ENCODE measurements at regions not wholly inside any gene's neighbourhood (a gene's known extent, or its start where the extent isn't known, plus 50 kb on each side); places are given as distances from the start of the nearest gene placed in this dataset.
A peak's percentile ranks its signal among the peaks of the same experiment; 100 is the strongest.

DNA sequence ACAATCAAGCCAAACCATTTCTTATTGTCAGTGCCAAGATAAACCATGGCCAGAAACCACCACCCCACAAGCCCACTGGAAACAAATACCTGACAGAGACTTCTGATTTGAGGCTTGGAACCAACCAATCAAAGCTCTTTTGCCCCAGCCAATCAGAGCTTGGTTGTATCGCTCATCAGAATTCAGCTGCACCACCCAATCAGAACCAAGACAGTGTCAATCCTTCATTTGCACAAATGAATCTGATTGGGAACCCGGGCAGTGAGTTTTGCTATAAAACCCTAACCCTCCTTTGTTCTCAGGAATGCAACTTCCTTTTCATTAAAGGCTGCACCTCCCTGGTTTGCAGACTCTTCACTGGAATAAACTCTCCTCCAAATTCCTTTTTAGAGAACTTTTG, 87.4 kb downstream of the ELAPOR2 start:
- no peak for DNase-seq (ENCODE audit: low spot score)

DNA sequence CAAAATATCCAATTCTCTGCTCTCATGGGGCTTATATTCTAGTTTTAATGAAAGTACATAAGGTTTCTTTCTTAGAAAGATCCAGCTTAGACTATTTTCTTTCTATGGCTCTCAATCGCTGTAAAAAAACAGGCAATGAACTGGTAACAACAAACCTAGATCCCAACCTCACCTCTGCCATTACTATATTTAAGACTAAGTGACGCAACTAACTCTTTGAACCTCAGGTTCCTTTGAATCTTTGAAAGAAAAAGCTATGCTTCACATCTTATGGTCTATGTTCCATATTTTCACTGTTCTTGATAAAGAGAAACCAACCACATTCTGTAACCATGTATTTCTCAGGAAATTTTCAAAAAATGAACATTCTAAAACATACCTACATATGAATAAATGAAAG, 88.5 kb downstream of the ELAPOR2 start:
- DNase-seq (ENCODE audit: low spot score): no peak

- DNase-seq (ENCODE audit: low spot score): no peak
Observed at GRCh38 chr7:86970547-86970946, 88.9 kb downstream of the ELAPOR2 start.

DNA sequence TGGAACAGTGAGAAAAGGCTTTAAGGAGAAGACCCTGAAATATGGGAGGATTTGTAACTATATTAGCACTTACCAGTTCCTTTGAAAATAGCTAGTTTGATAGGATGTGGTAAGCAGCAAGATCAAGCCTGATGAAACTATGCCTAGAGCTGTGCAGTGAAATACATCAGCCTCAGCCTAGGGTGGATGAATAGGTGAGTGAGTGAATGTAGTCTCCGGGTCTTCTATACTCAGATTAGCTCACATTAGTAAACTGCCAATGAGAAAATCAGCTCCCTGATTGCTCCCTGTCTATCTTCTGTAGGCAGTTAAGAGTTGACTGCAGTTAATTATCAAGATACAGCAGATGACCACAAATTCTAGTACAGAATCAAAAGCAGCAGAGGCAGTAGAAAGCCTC, 89.6 kb downstream of the ELAPOR2 start:
- no peak for DNase-seq (ENCODE audit: low spot score)

GRCh38 chr7:86968618-86969017, 90.8 kb downstream of the ELAPOR2 start:
- no peak for DNase-seq (ENCODE audit: low spot score)

- DNase-seq (ENCODE audit: low spot score): no peak
Observed at GRCh38 chr7:86966916-86967315, 92.5 kb downstream of the ELAPOR2 start.

DNA sequence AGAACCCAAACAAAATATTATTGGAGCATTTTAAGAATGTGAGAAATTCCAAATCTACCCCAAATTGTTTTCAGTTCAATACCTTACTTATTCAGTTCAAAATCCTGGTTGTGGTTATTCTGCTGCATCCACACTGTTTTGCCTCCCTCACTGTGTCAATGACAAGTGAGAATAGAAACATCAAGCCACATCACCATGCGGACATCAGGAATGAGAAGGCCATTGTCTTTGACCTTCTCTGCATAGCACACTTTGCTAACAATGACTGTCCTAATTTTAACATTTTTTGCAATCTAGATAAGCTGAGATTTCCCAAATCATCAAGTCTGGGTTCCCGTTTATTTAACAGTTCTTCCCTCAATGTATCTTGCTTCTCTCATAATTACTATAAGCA, 93.7 kb downstream of the ELAPOR2 start:
- no peak for DNase-seq (ENCODE audit: low spot score)

DNA sequence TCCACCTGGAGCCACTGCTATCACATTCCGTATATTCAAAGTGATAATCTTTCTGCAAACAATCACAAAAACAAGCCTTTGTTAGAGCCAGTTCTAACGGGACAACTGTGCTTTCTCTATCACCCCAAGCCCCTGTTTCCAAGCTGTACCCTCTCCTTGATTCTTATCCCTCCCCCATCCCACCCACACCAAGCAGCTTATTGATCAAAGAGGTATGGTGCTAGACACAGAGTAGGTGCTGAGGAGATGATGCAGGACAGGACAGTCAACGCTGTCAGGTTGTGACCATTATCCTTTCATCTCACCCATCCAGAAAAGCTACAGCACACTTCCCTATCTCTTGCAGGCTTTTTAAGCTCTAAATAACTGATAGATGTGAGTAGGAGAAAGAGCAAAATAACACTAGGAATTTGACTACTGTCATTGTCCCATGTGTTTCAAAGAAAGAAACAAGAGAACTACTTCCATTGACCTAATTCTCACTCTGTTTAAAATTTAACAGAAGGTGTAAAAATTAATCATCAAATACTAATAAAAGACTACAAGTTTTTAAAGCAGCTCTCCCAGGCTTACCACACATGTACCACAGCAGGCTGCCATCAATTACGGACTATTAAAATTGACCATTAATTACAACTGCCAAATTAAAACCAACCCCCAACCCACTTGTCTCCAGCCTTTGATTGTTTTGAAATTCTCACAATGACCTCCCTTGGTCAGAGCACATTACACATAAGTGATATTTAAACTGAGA, 94.3 kb downstream of the ELAPOR2 start:
- DNase-seq (ENCODE audit: low spot score): peak; percentile 15

GRCh38 chr7:86963599-86964230, 95.7 kb downstream of the ELAPOR2 start:
- DNase-seq (ENCODE audit: low spot score): no peak

DNA sequence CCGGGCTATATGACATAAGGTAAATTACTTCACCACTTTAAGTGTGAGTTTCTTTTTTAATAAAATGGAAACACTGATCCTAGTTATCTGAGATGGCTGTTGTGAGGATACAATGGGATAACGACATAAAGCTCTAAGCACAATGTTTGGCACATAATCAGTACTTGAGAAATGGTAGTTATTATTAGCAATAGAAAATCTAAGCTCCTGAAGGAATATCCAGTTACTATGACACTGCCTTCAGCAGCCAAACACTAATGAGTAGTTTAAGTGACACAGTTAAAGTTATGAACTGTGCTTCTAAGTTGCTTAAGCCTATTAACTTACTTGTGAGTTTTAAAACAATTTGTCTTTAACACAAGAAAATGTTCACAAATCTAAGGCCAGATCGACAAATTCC, 96.8 kb downstream of the ELAPOR2 start:
- no peak for DNase-seq (ENCODE audit: low spot score)

GRCh38 chr7:86961686-86962085, 97.8 kb downstream of the ELAPOR2 start:
- no peak for DNase-seq (ENCODE audit: low spot score)

- no peak for DNase-seq (ENCODE audit: low spot score)
Observed at GRCh38 chr7:86958380-86958779, 101.1 kb downstream of the ELAPOR2 start.

DNA sequence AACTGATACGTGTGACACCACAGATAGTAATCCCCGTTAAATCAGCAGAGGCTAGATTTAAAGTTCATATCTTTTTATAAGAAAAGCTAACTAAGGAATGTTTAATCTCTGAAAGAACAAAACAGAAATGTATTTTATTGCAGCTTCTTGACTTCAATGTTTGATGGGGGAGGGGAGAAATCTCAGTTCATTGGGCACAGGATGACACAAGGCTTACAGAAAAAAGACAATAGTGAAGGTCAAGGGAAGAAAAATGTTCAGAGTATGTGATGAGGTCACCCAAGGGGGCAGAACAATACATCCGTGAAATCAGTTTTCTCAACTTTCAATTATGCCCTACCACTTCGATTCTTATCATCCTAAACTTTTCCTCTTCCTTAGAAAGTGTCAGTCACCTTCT, 102.9 kb downstream of the ELAPOR2 start:
- DNase-seq (ENCODE audit: low spot score): no peak

DNA sequence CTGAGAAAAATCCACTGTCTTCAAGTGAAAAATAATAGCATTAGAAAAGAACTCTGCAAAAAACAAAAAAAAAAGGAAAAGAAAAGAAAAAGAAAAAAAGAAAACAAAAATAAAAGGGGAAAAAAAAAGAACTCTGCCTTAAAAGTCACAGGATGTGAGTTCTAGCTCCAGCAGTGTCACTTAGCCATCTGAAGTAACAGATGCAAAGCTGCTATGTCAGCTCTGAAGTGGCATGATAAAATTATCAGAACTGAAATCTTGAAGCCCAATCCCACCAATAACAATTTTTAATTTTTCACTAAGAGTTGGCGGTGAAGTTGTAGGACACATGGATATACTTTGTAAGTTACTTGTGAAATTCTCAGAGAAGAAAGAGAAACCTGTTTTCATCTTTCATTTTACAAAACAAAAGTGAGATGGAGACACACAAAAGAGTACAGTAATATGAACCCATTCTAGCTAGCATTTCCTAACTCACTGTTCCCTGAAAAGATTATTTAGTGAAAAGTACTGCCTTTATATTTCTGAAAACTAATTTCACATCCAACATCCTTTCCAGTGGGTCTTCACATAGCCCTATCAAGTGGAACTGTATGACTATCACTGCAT, 103.5 kb downstream of the ELAPOR2 start:
- no peak for DNase-seq (ENCODE audit: low spot score)

DNA sequence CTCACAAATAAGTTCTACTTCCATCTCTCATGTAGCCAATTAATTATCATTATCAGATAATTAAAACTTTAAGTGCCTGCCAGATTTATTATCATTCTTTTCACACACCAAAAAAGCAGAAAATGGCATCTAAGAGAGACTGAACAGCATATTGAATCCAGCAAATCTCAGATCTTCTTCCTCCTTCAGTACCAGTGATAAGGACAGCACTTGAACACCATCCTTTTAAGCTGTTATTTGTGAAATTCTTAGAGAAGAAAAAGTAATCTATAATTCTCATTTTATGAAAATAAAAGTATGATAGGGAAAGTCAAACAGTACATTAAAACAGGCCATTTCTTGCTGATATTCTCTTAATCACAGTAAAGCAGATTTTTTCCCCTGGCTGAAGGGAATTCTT, 104.5 kb downstream of the ELAPOR2 start:
- no peak for DNase-seq (ENCODE audit: low spot score)

DNA sequence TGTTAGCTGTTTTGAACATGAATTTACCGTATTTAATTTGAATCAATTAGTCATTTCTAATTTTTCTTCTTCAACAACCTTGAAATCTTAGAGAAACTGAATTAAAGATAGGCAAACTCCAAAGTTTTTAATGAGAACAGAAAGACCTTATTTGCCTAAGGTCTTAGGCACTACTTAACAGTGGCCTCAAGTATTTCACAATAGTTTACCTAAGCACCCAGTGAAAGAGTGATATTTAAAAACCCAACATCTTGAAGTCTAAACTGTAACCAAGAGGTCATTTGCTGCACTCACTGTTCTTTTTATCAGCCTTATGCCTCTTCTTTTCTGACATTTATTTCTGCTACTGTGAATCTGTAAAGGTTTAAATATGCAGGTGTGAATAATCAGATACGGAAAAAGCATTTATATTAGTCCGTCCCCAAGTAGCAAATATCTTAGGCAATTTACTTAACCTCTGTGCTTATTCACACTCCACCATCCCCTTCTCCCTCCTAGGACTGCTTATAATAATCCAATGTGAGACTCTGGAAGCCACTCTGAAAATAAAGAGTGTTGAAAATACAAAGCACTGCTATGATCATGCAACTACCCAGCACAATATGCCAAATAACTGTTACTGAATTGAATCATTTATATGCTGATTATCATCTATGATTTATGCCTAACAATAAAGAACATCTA, 105.7 kb downstream of the ELAPOR2 start:
- no peak for DNase-seq (ENCODE audit: low spot score)

GRCh38 chr7:86953219-86953618, 106.2 kb downstream of the ELAPOR2 start:
- DNase-seq (ENCODE audit: low spot score): no peak

GRCh38 chr7:86951895-86952294, 107.6 kb downstream of the ELAPOR2 start:
- no peak for DNase-seq (ENCODE audit: low spot score)

DNA sequence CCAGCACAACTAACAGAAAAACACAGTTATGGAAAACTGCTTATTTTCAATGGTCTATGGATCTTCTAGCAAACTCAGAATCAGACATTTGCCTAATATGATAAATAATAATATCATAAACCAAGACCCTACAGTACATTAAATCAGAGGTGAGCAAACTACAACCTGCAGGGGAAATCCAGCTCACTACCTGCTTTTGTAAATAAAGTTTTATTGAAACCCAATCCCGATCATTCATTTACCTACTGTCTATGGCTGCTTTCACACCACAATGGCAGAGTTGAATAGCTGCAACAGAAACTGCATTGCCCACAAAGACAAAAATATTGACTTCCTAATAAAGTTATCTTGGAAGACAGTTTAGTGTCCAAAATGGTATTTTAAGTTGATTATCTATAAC, 108.5 kb downstream of the ELAPOR2 start:
- DNase-seq (ENCODE audit: low spot score): no peak

DNA sequence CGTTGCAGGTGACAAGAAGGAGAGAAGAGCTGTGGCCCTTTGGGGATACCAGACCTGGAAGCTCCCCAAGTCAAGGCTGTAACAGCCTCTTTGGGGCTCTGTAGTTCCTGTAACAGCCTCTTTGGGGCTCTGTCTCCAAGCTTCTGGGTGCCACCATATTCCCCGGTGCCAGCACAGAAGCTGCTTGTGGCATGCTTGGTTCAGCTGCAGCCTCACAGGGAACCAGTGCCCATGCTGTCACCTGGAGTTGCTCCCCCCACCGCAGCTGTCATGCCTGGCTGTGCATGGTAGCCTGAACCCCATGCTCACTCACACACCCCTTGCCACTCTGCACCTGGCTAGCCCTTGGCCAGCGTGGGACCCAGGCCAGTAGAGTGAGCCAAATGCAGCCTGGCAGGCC, 109.1 kb downstream of the ELAPOR2 start:
- no peak for DNase-seq (ENCODE audit: low spot score)

- no peak for DNase-seq (ENCODE audit: low spot score)
Observed at GRCh38 chr7:86949779-86950260, 109.6 kb downstream of the ELAPOR2 start.

DNA sequence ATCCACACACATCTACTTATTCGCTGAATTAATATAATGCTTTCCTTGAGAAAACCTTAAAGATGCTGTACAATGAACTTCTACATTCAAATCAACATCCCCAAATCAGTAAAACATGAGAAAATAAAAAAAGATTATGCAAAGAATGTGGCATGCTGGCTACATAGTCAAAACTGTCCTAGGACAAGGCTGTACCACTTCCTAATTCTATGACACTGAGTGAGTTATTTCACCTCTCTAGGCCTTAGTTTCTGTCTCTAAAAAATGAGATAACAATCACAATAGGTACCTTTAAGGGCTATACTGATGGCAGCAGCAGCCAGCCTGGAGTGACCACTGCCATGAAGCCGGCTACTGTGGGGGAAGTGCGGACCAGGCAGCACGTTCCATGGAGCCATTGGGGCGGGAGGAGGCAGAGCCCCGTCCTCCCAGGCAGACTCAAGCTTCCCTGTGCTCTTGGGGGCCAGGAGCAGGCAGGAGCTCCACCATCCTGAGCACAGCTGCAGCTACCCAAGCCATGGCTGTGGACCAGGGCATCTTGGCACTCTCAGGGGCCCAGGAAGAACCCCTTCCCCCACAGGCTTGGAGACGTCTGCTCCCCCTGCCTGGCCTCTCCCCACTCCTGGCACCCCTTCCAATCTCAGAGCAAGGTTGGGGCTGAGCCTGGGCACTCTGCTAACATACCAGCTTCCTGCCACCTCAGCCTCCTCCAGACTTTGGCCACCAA, 110.2 kb downstream of the ELAPOR2 start:
- no peak for DNase-seq (ENCODE audit: low spot score)
